OCI-LY1 (cell line): ENCODE measurements at regions not wholly inside any gene's neighbourhood (a gene's known extent, or its start where the extent isn't known, plus 50 kb on each side); places are given as distances from the start of the nearest gene placed in this dataset.

ENCODE experiments used
- EZH2 ChIP-seq: fragments of 200-600 bp; sonication (generic), shearing (Covaris generic); IDR thresholded peaks from 2 replicates; pipeline ENCODE4 v1.8.0; 2017; ENCODE audit warnings: borderline replicate concordance, mixed run types, mild to moderate bottlenecking, antibody characterized with exemption, low read length, moderate library complexity, mixed read lengths
- TF ChIP-seq, protein P1 (sequence below): fragments of 200-600 bp; sonication (generic), shearing (Covaris generic); IDR thresholded peaks from 2 replicates; pipeline ENCODE4 v1.5.1; 2017; ENCODE audit warnings: mild to moderate bottlenecking, antibody characterized with exemption, low read length, moderate library complexity, mixed read lengths

DNA sequence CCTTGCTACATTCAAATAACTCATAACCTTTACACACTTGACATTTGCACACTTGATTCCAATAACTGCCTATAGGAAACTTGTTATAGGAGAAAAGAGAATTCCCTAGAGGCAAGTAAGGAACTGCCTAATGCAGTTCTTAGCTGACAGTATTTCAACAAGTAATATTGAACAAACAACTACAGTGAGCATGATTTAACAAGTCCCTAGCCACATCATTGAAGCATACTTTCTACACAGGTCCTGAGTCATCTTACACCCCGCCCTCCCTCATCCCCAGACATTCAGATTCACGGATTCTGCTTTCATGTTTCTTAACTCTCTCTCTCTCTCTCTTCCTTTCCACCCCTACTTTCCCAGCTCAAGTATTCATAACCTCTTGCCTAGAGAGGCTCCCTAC is 153.5 kb downstream of the LSM5 start:
- TF ChIP-seq, protein P1, sequence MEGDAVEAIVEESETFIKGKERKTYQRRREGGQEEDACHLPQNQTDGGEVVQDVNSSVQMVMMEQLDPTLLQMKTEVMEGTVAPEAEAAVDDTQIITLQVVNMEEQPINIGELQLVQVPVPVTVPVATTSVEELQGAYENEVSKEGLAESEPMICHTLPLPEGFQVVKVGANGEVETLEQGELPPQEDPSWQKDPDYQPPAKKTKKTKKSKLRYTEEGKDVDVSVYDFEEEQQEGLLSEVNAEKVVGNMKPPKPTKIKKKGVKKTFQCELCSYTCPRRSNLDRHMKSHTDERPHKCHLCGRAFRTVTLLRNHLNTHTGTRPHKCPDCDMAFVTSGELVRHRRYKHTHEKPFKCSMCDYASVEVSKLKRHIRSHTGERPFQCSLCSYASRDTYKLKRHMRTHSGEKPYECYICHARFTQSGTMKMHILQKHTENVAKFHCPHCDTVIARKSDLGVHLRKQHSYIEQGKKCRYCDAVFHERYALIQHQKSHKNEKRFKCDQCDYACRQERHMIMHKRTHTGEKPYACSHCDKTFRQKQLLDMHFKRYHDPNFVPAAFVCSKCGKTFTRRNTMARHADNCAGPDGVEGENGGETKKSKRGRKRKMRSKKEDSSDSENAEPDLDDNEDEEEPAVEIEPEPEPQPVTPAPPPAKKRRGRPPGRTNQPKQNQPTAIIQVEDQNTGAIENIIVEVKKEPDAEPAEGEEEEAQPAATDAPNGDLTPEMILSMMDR: no peak
- no peak for TF ChIP-seq EZH2
